Panc1 (cell line): ENCODE measurements at regions not wholly inside any gene's neighbourhood (a gene's known extent, or its start where the extent isn't known, plus 50 kb on each side); places are given as distances from the start of the nearest gene placed in this dataset.

ENCODE experiments used
- ATAC-seq: fragments of 200-7000 bp; cut with Tn5 transposase; 2 replicates; pipeline ENCODE4 v1.9.1; 2020; ENCODE audit warnings: mild to moderate bottlenecking, moderate library complexity
- BruUV-seq: library from RNA; stranded (reverse); fragments of 400-500 nt; replicated peaks from 2 replicates; lab custom pipeline; 2021; lab: Mats Ljungman, UMichigan
- CTCF ChIA-PET: fragments of 300-600 bp; sonication (Branson Sonifier 250); formaldehyde crosslinking; loops from one replicate; lab custom pipeline; 2022; ENCODE audit warnings: antibody characterized with exemption; lab: Charles Lee
- POLR2A ChIA-PET: fragments of 300-600 bp; sonication (Branson Sonifier 250); formaldehyde crosslinking; loops from one replicate; lab custom pipeline; 2022; ENCODE audit warnings: antibody characterized with exemption; lab: Charles Lee
- DNase-seq: peaks from one replicate; pipeline ENCODE4 v3.0.0-alpha.2; 2010; ENCODE audit warnings: low read depth, low spot score
- H3K27ac ChIP-seq: 2 replicates; pipeline ENCODE4 v1.5.1; 2011; ENCODE audit warnings: mild to moderate bottlenecking, low read length, inconsistent platforms
- H3K27me3 ChIP-seq: fragments of 200-500 bp; sonication (Bioruptor generic); 2 replicates; pipeline ENCODE4 v1.6.0; 2014; ENCODE audit warnings: low read length, inconsistent platforms; ENCODE audit not compliant: control insufficient read depth, insufficient read depth
- H3K36me3 ChIP-seq: fragments of 200-500 bp; sonication (Bioruptor generic); 2 replicates; pipeline ENCODE4 v1.5.1; 2014; ENCODE audit warnings: inconsistent platforms, mild to moderate bottlenecking, low read length, moderate library complexity; ENCODE audit not compliant: control insufficient read depth, insufficient read depth
- H3K4me1 ChIP-seq: 2 replicates; pipeline ENCODE4 v1.5.1; 2011; ENCODE audit warnings: inconsistent platforms, mild to moderate bottlenecking, low read length, moderate library complexity; ENCODE audit not compliant: control insufficient read depth, insufficient read depth
- H3K4me3 ChIP-seq, 2 experiments: 2 replicates each; pipeline ENCODE4 v1.5.1; 2011 to 2012; ENCODE audit warnings: low read depth in 2 of 2, low read length in 2 of 2, mild to moderate bottlenecking in 2 of 2, inconsistent platforms in 1 of 2, moderate library complexity in 1 of 2
- H3K9me3 ChIP-seq: fragments of 200-500 bp; sonication (Bioruptor generic); 2 replicates; pipeline ENCODE4 v1.5.1; 2014; ENCODE audit warnings: low read depth, mild to moderate bottlenecking, inconsistent platforms, low read length, moderate library complexity; ENCODE audit not compliant: control insufficient read depth, insufficient read depth
- CTCF ChIP-seq: fragments of 450-650 bp; IDR thresholded peaks from 2 replicates; pipeline ENCODE4 v1.5.1; 2017; ENCODE audit warnings: mild to moderate bottlenecking
- POLR2AphosphoS5 ChIP-seq: IDR thresholded peaks from 2 replicates; pipeline ENCODE4 v1.6.1; 2012; ENCODE audit warnings: mild to moderate bottlenecking, low read depth, low read length, moderate library complexity
- REST ChIP-seq, 2 experiments: IDR thresholded peaks; 2 replicates each; pipeline ENCODE4 v1.6.1; 2011 to 2012; ENCODE audit warnings: low read depth in 2 of 2, control low read depth in 1 of 2, low read length in 1 of 2, mild to moderate bottlenecking in 1 of 2, moderate library complexity in 1 of 2; ENCODE audit not compliant: insufficient read depth in 1 of 2
- SIN3A ChIP-seq: IDR thresholded peaks from 2 replicates; pipeline ENCODE4 v1.6.1; 2012; ENCODE audit warnings: low read depth, mild to moderate bottlenecking, low read length, moderate library complexity, borderline replicate concordance; ENCODE audit not compliant: insufficient read depth
- TCF7L2 ChIP-seq: IDR thresholded peaks from 2 replicates; pipeline ENCODE4 v1.6.1; 2011; ENCODE audit warnings: mild to moderate bottlenecking, low read depth, low read length, inconsistent platforms
- in situ Hi-C: cut with HindIII; loops from 2 replicates; pipeline ENCODE4 v1.10.0; 2016; ENCODE audit warnings: low sequenced_read_pairs, low pct_unique_long_range_greater_than_20kb
- intact Hi-C: fragments of 100-400 bp; cut with micrococcal nuclease; formaldehyde crosslinking; loops from one replicate; pipeline ENCODE4 v1.10.0; 2022; ENCODE audit not compliant: unreplicated experiment

GRCh38 chr10:62492012-62492869 lies 118.1 kb downstream of the ZNF365 start:
- no TSS peak for BruUV-seq
- in situ Hi-C loops = no loop called here
- H3K4me3 ChIP-seq = no peak overlapping the region
- TF ChIP-seq POLR2AphosphoS5 = no peak
- TF ChIP-seq CTCF = peak; percentile 76
- POLR2A ChIA-PET = interaction anchor here (0.6 to 0.7 kb wide), 2 partner anchors 32 to 72 kb away, joined by 3 to 5 read pairs; no protein-coding TSS in a partner anchor
- DNase-seq (peak; percentile 18), ATAC-seq (peak; percentile 76; the same call in 1 of the 2 replicates)
- no peak overlapping the region for H3K27ac ChIP-seq
- 0 out of 2 replicates have a peak, but pooled peaks cover 2% of the 10 kb centered on the region for H3K27me3 ChIP-seq
- no peaks in the 10 kb centered on the region for H3K4me1 ChIP-seq
- CTCF ChIA-PET = no interaction called here
- no peaks in the 10 kb centered on the region for H3K9me3 ChIP-seq
- intact Hi-C loops = loop anchor here (5.0 kb wide), 1 partner anchor 665 kb away; no protein-coding TSS in a partner anchor
- no peaks in the 10 kb centered on the region for H3K36me3 ChIP-seq

GRCh38 chr10:62492870-62493180 lies 118.7 kb downstream of the ZNF365 start:
- ChIA-PET CTCF (no interaction called here), POLR2A (interaction anchor here (0.6 to 0.7 kb wide), 2 partner anchors 33 to 72 kb away, joined by 3 to 5 read pairs; no protein-coding TSS in a partner anchor)
- Histone ChIP-seq H3K4me1 (no peaks in the 10 kb centered on the region), H3K9me3 (no peaks in the 10 kb centered on the region), H3K36me3 (no peaks in the 10 kb centered on the region), H3K4me3 (no peak overlapping the region), H3K27ac (no peak overlapping the region), H3K27me3 (0 out of 2 replicates have a peak, but pooled peaks cover 2% of the 10 kb centered on the region)
- no TSS peak for BruUV-seq
- DNase-seq = no peak
- in situ Hi-C loops = no loop called here
- ATAC-seq = no peak
- intact Hi-C loops = loop anchor here (5.0 kb wide), 1 partner anchor 664 kb away; no protein-coding TSS in a partner anchor
- TF ChIP-seq TCF7L2 (no peak), CTCF (no peak), POLR2AphosphoS5 (no peak), SIN3A (no peak), REST (IDR thresholded peaks at IDR 0.05; ENCODE audit: insufficient read depth in 1 of 2, low read depth in 2 of 2, low read length in 1 of 2) (no peak)
